Stomach (tissue), 8 donors: ENCODE measurements at regions not wholly inside any gene's neighbourhood (a gene's known extent, or its start where the extent isn't known, plus 50 kb on each side); places are given as distances from the start of the nearest gene placed in this dataset.

ENCODE experiments used
- DNase-seq, 2 donors: peaks; one replicate each; pipeline versions ENCODE4 v3.0.0 to v3.0.0-alpha.2; 2013 to 2019
- H3K27ac ChIP-seq, 5 donors: fragments of 200-600 bp in 4 of 5; sonication (generic) in 4 of 5; one replicate each; pipeline ENCODE4 v1.5.1; 2013 to 2019; ENCODE audit warnings: mild to moderate bottlenecking in 1 of 5, moderate library complexity in 1 of 5
- H3K27me3 ChIP-seq, 3 donors: fragments of 200-600 bp; sonication (generic); one replicate each; pipeline ENCODE4 v1.5.1; 2017 to 2019; ENCODE audit warnings: mixed run types in 1 of 3
- H3K36me3 ChIP-seq, 4 donors: fragments of 200-600 bp; sonication (generic); 1 replicate in 3 of 4; 2 replicates in 1 of 4; pipeline ENCODE4 v1.5.1; 2016 to 2019
- H3K4me1 ChIP-seq, 4 donors: fragments of 200-600 bp; sonication (generic); one replicate each; pipeline ENCODE4 v1.5.1; 2016 to 2019
- H3K4me3 ChIP-seq, 4 donors: fragments of 200-600 bp; sonication (generic) in 3 of 4; one replicate each; pipeline ENCODE4 v1.5.1; 2016 to 2019; ENCODE audit warnings: mild to moderate bottlenecking in 1 of 4
- H3K9me3 ChIP-seq, 4 donors: fragments of 200-600 bp; sonication (generic); one replicate each; pipeline ENCODE4 v1.5.1; 2016 to 2019
- EP300 ChIP-seq: sonication (generic); formaldehyde crosslinking; IDR thresholded peaks from one replicate; pipeline ENCODE4 v1.6.1; 2017; ENCODE audit warnings: antibody characterized with exemption
- POLR2A ChIP-seq, 4 donors: fragments of 450-650 bp; IDR thresholded peaks; one replicate each; pipeline ENCODE4 v1.6.1; 2016; ENCODE audit warnings: antibody characterized with exemption in 4 of 4, control low read depth in 2 of 4, mild to moderate bottlenecking in 1 of 4, moderate library complexity in 1 of 4
- POLR2AphosphoS5 ChIP-seq, 3 donors: sonication (generic); formaldehyde crosslinking; IDR thresholded peaks; one replicate each; pipeline ENCODE4 v1.6.1; 2016; ENCODE audit warnings: antibody characterized with exemption in 3 of 3
- WGBS, 5 donors: extraction: QIAGEN DNeasy Blood & Tissue Kit in 3 of 5; methylation state at CpG; one replicate each; pipeline versions ENCODE4 v1.1.5 to v1.1.7; 2013 to 2018; 5-methylcytosine and 5-hydroxymethylcytosine counted together
- intact Hi-C: fragments of 100-400 bp; cut with DNase I; formaldehyde crosslinking; loops from one replicate; pipeline ENCODE4 v1.15.1; 2023; ENCODE audit warnings: low total_unique reads
- TF ChIP-seq, protein P1 (sequence below), 7 experiments: fragments of 450-650 bp in 4 of 7; fragments of 200-600 bp in 3 of 7; sonication (generic) in 3 of 7; IDR thresholded peaks; one replicate each; pipeline ENCODE4 v1.5.1; 2016 to 2019; ENCODE audit warnings: antibody characterized with exemption in 7 of 7, control low read depth in 2 of 7, mild to moderate bottlenecking in 1 of 7
- donor health status: healthy with polysubstance abuse.
- donor health status: Bipolar disorder and iron deficiency.
- donor health status: healthy.

DNA sequence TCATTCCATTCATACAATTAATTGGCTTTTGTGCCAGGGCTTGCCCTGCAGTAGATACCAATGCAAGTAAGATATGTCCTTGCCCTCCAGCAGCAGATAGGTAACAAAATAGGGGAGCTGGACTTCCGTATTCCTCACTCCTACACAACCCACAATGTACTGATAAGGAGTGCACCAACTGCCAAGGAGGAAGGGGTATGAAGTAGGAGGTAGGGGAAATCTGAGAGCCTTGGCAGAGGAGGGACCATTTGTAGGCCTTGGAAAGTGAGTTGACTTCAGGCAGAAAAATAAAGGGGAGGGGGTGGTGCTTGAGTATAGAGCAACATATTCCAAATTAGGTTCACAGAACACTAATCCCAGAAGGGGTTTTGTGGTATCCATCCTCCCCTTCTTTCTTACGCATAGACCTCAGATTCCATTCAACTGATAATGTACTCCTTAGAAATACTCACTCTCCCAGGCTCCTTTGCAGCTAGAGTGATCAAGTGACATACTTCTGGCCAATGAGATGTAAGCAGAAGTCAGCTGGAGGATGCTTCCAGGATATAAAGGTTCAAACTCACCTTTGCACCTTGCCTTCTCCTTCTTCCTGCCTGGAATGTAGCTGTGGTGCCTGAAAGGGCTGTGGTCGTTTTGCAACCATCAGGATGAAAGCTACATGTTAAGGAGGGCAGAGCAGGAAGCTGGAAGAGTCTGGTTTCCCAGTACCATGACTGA lies 127.1 kb upstream of the SMAD3 start:
- Histone ChIP-seq H3K27ac (no peak overlapping the region), H3K36me3 (no peaks in the 10 kb centered on the region), H3K4me3 (no peak overlapping the region), H3K9me3 (peaks cover 0 to 16% (median 8%) of the 10 kb centered on the region in 4 donors), H3K4me1 (peaks cover 0 to 32% (median 12%) of the 10 kb centered on the region in 4 donors), H3K27me3 (no peaks in the 10 kb centered on the region)
- no peak for DNase-seq
- intact Hi-C loops: no loop called here
- TF ChIP-seq, protein P1, sequence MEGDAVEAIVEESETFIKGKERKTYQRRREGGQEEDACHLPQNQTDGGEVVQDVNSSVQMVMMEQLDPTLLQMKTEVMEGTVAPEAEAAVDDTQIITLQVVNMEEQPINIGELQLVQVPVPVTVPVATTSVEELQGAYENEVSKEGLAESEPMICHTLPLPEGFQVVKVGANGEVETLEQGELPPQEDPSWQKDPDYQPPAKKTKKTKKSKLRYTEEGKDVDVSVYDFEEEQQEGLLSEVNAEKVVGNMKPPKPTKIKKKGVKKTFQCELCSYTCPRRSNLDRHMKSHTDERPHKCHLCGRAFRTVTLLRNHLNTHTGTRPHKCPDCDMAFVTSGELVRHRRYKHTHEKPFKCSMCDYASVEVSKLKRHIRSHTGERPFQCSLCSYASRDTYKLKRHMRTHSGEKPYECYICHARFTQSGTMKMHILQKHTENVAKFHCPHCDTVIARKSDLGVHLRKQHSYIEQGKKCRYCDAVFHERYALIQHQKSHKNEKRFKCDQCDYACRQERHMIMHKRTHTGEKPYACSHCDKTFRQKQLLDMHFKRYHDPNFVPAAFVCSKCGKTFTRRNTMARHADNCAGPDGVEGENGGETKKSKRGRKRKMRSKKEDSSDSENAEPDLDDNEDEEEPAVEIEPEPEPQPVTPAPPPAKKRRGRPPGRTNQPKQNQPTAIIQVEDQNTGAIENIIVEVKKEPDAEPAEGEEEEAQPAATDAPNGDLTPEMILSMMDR (IDR thresholded peaks at IDR 0.05): no peak
- TF ChIP-seq EP300: no peak
- no peak for TF ChIP-seq POLR2AphosphoS5 (IDR thresholded peaks at IDR 0.05)
- TF ChIP-seq POLR2A (IDR thresholded peaks at IDR 0.05): no peak
- WGBS, 5 donors: 53 to 69% (median 63%) methylated on average over 3 of the region's 3 CpGs

DNA sequence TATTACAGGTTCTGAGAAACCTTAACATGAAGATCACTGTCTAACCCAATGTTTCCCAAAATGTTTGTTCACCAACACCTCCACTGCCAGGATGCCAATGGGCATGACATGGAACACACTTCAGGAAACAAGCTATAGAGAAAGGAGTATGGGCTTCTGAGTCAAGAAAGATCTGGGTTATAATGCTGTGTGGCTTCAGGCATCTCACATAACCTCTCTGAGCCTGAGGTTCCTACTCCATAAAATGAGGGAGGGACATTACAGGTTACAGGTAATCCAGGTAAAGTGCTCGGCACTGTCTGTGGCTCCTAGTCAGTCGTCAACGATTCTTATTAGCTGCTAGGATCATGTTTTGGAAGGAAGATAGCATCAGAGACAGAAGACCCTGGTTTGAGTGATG lies 126.4 kb upstream of the SMAD3 start:
- H3K4me1 ChIP-seq: peaks cover 0 to 32% (median 12%) of the 10 kb centered on the region in 4 donors
- H3K27ac ChIP-seq: no peak overlapping the region
- TF ChIP-seq, protein P1 (IDR thresholded peaks at IDR 0.05): no peak
- TF ChIP-seq EP300 (no peak), POLR2AphosphoS5 (IDR thresholded peaks at IDR 0.05) (no peak), POLR2A (IDR thresholded peaks at IDR 0.05) (no peak)
- DNase-seq: no peak
- H3K9me3 ChIP-seq: peaks cover 0 to 10% (median 4%) of the 10 kb centered on the region in 4 donors
- no peaks in the 10 kb centered on the region for H3K27me3 ChIP-seq
- no peak overlapping the region for H3K4me3 ChIP-seq
- H3K36me3 ChIP-seq: no peaks in the 10 kb centered on the region
- WGBS, 5 donors: 84 to 94% (median 89%) methylated on average over 3 of the region's 3 CpGs
- intact Hi-C loops: no loop called here

DNA sequence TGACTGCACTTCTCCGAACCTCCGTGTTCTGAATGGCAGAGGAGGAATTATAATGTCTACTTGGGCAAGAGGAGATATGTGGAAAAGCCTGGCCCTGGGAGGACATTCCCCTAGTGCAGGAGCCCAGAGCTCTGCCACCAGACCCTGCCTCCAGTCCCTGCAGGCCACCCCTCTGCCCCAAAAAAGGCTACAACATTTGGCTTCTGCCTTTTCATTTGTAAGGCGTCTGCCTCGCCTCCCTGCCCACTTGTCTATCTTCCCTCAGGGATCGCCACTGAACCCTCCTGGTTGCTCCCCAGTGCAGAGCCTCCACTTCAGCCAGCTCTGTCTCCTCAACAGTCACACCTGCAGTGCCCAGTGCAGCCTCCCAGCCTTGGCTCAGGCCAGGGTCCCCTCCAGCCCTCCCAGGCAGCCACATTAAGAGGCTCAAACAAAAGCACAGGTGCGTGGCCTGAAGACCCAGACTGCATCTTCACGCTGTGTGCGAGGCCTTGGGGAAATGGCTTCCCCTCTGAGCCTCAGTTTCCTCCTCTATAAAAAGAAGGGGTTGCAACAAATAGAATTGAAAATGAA lies 125.9 kb upstream of the SMAD3 start:
- DNase-seq: no peak
- Histone ChIP-seq H3K36me3 (no peaks in the 10 kb centered on the region), H3K4me3 (no peak overlapping the region), H3K27ac (no peak overlapping the region), H3K4me1 (peaks cover 0 to 32% (median 12%) of the 10 kb centered on the region in 4 donors), H3K27me3 (no peaks in the 10 kb centered on the region), H3K9me3 (peaks cover 0 to 10% (median 3%) of the 10 kb centered on the region in 4 donors)
- WGBS, 5 donors: 89 to 95% (median 94%) methylated on average over 8 of the region's 8 CpGs
- TF ChIP-seq POLR2A (IDR thresholded peaks at IDR 0.05) (no peak), POLR2AphosphoS5 (IDR thresholded peaks at IDR 0.05) (no peak), EP300 (no peak)
- TF ChIP-seq, protein P1 (IDR thresholded peaks at IDR 0.05): no peak
- intact Hi-C loops: loop anchor here (5.0 kb wide), 1 partner anchor 498 kb away; no protein-coding TSS in a partner anchor

DNA sequence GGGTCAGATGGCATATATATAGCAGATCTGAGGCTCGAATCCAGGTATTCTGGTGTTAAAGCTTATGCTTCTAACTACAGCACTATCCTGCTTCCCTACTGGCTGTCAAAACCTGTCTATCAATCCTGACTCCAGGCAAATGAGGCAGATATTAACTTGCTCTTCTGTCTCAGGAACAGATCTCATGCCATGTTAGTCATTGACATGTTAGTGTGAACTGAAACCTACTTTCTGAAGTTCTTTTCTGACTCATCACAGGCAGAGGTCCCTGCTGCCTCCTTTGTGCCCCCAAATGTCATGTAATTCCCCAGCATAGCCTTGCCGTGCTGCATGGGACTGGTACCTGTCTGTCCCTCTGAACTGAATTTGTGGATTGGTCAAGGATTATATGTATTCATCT lies 125.0 kb upstream of the SMAD3 start:
- H3K4me3 ChIP-seq: no peak overlapping the region
- H3K4me1 ChIP-seq: peaks cover 0 to 32% (median 12%) of the 10 kb centered on the region in 4 donors
- no peak overlapping the region for H3K27ac ChIP-seq
- no peaks in the 10 kb centered on the region for H3K27me3 ChIP-seq
- 74 to 85% (median 77%) methylated on average over 2 of the region's 2 CpGs for WGBS, 5 donors
- TF ChIP-seq EP300 (no peak), POLR2AphosphoS5 (IDR thresholded peaks at IDR 0.05) (no peak), POLR2A (IDR thresholded peaks at IDR 0.05) (no peak)
- TF ChIP-seq, protein P1 (IDR thresholded peaks at IDR 0.05): no peak
- peaks cover 0 to 10% (median 3%) of the 10 kb centered on the region in 4 donors for H3K9me3 ChIP-seq
- DNase-seq: no peak
- no peaks in the 10 kb centered on the region for H3K36me3 ChIP-seq
- intact Hi-C loops: loop anchor here (5.0 kb wide), 1 partner anchor 497 kb away; no protein-coding TSS in a partner anchor
